Stimulated activated CD4-positive, alpha-beta T cell treated with anti-CD3 and anti-CD28 coated beads, Interleukin-1b, Interleukin-23, amount 100 ng/mL, for 48 hours (primary cell): ENCODE measurements at regions not wholly inside any gene's neighbourhood (a gene's known extent, or its start where the extent isn't known, plus 50 kb on each side); places are given as distances from the start of the nearest gene placed in this dataset.

Experiments used
- DNase-seq: peaks from one replicate; pipeline ENCODE4 v3.0.0-alpha.2; 2020

DNA sequence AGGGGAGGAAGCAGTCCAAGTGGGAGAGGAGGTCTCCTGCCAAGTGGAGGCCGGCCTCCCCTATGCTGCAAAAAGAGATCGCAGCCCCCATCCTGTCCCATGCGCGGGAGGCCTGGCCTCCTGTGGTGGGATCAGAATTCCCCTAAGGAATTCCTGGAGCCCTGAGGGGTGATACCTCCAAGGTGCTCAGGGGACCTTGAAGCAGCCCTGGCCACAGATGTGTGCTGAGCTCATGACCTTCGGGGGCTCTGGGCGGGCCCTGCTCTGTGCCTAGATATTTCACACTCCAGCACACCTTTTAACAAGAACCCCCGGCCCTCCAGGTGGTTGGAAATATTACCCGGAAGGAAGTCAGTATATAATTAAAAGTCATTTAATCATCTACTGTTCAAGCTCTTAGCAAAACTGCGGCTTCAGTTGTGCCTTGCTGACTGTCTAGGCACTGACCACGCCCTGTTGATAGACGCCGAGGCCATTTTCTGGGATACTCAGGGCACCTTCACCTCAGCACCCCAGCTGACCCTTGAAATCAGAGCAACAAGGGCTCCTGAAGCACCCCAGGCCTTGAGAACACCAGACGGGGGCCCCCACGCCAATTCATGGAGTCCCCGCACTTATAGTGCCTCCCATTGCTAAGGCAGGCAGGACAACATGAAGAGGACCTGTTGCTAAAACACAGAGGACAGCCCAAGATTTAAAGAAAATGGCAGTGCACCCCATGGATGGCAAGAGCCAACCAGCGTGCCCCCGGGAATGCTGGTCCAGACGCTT lies 119.1 kb downstream of the NDUFA10 start:
- DNase-seq, result no peak

- DNase-seq, result no peak
Measured at GRCh38 chr2:239905306-239905705, 119.8 kb downstream of the NDUFA10 start.

DNA sequence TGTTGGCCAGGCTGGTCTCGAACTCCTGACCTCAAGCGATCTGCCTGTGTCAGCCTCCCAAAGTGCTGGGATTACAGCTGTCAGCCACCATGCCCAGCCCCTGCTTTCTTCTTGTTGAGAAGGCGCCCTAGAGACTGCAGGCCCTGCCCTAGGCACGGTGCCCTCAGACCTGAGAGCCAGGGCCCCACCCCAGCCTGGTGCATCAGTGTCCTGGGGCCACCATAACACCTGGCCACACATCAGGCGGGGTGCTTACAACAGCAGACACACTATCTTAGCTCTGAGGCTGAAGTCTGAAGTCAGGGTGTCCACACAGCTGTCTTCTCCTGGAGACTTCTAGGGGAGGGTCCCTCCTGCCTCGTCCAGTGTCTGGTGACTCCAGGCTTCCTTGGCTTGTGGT lies 120.6 kb downstream of the NDUFA10 start:
- DNase-seq, result no peak

GRCh38 chr2:239903803-239904202 lies 121.3 kb downstream of the NDUFA10 start:
- DNase-seq, result no peak

DNA sequence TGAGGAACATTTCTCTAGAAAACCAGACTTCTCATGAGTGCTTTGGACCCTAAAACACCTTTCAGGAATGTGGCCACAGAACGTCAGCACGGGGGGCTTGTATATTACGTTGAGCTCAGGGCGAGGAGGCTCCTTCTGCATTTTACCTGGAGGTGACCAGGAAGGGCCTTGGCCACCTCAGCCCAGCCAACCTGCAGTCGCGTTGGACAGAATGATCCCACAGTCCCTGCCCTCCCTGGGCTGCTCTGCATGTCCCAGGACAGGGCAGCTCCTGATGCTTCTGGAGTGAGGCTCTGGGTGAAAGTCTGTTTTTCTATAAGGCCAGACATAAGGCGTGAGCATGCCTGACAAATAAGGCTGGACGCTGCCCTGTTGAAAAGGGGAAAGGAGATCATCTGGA lies 121.9 kb downstream of the NDUFA10 start:
- DNase-seq, result no peak

DNA sequence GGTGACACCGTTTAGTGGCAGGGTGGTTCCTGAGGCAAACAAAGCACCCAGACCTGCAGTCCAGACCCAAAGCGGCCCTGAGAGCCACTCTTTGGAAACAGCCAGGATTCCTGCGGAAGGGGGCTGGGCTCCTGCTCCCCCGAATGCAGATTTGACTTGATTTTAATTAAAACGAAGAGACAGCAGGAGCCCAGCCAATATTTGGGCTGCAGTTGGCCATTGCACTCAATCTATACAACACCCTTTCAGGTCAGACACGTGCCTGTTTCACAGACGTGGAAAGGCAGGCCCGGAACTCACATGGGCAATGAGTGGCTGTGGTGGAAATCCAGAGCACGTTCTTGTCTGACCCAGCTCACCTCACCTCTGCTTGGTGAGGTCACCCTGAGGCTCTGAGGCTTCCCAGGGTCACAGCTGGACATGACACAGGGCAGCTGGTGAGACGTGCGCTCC lies 122.4 kb downstream of the NDUFA10 start:
- no peak for DNase-seq

DNA sequence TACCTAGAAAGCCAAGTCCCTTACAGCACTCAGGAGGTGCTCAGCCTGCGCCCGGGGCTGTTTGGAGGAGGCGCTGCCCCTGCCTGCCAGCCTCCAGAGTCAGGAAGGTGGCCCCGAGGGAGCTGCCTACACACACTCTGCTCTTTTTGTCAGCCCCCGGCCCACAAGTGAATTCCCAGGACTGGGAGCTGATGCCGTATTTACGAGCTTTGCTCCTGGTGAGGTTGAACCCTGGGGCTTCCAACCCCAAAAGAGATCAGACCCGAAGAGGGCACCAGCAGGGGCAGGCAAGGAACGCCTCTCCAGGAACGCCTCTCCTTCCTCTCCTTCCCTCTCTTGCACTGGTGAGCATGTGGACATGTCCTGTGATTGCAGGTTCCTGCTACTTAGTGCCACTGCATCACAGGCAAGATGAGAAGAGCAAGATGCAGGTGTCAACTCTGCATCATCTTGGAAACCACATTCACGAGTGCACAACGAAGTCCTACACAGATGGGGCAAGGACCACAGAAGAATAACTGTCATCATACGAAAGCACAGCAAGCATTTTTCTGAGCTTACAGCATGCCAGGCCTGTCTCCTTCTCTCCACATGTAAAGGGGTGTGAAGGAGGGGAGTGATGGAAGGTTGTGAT lies 126.7 kb downstream of the NDUFA10 start:
- DNase-seq, result no peak

GRCh38 chr2:239897596-239898235 lies 127.4 kb downstream of the NDUFA10 start:
- no peak for DNase-seq

DNA sequence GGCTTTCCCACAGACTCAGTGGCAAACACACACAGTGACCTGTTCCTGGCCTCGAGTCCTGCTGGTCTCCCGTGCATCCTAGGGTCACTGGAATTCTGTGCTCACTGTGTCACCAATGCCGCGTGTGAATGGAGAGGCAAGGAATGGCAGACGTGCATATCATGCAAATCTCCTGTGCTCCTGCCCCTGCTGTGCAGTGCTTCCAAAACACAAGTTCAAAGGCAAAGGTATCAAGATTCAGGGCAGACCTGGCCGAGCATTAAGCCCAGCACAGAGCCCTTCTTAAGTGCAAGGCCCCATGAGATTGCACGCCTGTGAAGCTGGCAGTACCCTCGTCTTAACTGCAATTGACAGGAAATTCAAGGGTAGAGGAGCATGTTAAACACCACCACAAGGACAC lies 129.1 kb downstream of the NDUFA10 start:
- DNase-seq, result no peak

DNA sequence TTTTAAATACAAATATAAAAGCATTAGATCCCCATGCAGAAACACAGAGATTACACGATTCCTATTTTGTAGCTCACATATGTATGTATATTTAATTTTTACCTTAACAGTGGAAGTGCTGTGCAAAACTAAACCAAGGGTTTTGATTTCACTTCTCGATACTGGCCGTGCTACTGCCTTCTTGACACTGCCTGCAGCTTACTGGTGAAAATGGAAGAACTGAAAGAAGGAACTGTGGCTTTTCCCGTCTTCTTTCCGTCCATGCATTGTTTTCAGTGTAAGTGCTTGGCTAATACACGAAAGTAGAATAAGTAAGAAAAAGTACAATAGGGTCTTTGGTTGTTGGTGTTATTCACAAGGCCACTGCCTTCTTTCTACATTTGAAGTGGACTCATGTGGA lies 129.5 kb downstream of the NDUFA10 start:
- no peak for DNase-seq

GRCh38 chr2:239895116-239895515 lies 130.0 kb downstream of the NDUFA10 start:
- DNase-seq, result no peak

- DNase-seq, result no peak
Measured at GRCh38 chr2:239894276-239894675, 130.9 kb downstream of the NDUFA10 start.

DNA sequence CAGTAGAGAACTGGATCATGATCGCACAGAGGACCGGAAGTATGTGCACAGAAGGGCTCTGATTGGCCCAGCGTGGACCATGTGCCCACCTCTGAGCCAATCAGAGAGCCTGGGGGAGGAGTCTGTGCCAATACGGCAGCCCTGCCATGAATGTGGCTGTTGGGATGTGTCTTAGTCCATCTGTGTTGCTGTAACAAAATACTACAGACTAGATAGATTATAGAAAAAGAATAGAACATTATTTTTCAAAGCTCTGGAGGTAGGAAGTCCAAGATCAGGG lies 132.0 kb downstream of the NDUFA10 start:
- DNase-seq, result no peak

DNA sequence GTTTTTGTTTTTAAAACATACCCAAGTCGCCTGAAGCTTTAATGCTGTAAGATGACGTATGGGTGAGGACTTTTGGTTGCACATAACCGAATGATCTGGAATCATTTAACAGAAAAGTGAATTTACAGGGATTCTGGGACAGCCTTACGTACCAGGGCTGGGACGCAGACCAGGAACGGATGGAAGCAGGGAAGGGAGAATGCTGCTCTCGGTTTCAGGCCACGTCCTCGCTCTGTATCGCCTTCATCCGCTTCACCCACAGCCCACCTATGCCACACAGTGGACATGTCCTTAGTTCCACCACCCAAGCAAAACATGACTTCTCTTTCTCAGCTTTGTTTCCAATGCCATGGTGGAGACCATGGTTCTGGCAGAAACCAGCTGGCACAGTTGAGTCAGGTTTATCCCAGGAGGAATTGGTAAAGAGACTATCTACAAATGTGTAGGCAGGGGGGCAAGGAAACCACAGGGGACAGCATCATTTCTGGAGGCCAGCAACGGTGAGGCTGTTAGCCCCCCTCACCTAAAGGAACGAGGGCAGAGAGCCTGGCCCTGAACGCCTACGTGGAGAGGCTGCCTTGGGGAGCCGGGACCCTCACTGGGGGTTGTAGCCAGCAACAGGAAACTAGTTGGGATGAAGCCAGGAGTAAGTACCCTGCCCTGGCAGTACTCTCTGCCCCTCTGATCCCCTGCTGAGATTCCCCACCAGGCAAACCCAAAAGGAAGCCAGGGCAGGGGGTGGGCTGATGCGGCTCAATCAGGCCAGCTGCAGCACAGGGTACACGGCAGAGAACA lies 132.5 kb downstream of the NDUFA10 start:
- DNase-seq, result no peak

DNA sequence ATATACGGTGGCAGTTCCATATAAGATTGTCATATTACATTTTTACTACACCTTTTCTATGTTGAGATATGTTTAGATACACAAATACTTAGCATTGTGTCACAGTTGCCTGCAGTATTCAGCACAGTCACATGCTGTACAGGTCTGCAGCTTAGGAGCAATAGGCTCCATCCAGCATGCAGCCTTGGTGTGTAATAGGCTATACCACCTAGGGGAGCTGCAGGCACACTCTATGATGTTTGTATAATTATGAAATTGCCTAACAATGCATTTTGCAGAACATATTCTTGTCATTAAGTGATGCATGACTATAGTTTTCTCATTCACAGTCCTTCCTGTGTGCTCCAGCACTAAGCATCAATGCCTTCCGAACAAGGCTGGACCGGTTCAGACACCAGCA lies 133.4 kb downstream of the NDUFA10 start:
- no peak for DNase-seq

- DNase-seq, result no peak
Measured at GRCh38 chr2:239890206-239890746, 134.9 kb downstream of the NDUFA10 start.

- no peak for DNase-seq
Measured at GRCh38 chr2:239889641-239890121, 135.5 kb downstream of the NDUFA10 start.

DNA sequence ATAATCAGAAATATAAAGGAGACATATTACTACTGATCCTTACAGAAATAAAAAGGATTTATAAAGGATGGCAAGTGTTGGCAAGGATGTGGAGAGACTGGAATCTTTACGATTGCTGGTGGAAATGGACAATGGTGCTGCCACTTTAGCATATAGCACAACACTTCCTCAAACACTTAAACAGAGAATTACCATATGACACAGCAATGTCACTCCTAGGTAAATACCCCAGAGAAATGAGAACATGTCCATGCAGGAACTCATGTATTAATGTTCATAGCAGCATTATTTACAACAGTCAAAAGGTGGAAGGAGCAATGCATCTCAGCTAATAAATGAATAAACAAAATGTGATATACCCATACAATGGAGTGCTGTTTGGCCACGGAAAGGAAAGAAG lies 137.5 kb downstream of the NDUFA10 start:
- no peak for DNase-seq

- no peak for DNase-seq
Measured at GRCh38 chr2:239886781-239887180, 138.4 kb downstream of the NDUFA10 start.

DNA sequence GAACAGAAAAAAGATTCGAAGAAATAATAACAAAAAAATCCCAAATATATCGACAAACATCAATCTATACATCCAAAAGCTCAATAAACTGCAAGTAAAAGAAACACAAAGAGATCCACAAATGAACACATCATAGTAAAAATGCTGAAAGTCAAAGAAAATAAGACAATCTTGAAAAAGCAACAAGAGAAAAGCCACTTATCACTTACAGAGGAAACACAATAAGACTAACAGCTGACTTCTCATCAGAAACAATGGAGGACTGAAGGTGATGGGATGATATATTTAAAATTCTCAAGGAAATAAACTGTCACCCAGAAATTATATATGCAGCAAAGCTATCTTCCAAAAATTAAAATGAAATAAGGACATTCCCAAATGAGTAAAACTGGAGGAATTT lies 140.3 kb downstream of the NDUFA10 start:
- no peak for DNase-seq

DNA sequence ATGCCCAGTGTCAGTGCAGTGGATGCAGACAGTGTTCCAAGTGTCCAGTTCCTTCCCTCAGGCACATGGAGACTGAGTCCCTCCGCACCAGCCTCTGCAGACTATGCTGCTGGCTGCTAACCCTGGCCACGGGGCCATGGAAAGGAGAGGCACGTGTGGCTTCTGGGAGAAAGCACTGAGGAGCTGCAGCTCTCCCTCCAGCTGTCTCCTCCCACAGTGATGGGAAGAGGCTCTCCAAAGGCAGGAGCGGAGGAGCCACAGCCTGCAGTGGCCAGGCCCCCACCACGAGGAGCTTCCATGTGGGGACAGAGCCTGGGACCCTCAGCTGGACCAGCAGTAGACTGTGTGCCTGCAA lies 141.1 kb downstream of the NDUFA10 start:
- no peak for DNase-seq

GRCh38 chr2:239883326-239884050 lies 141.7 kb downstream of the NDUFA10 start:
- no peak for DNase-seq

DNA sequence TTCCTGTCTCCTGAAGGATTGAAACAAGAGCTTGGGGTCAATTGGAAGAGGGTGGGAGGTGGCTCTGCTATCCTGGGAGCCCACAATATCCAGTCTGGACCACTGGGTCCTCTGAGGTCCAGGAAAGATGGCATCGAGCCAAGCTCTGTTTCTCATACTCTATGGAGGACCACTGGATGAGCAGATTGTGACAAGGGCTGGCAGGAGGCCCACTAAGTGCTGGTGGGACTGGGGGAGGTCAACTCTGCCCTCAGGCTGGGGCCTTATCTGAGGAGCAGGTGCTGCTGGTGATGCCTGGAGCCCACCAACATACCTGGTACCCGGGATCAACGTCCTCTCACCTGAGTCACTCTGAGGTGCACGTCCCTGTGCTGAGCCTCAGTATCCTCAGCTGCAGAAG lies 142.4 kb downstream of the NDUFA10 start:
- DNase-seq, result no peak
